NOMO-1 (cell line): ENCODE measurements at regions not wholly inside any gene's neighbourhood (a gene's known extent, or its start where the extent isn't known, plus 50 kb on each side); places are given as distances from the start of the nearest gene placed in this dataset.
"Not testable (repeated sequence)": the region's sequence is repeated elsewhere in the genome, so short reads cannot be mapped to it uniquely, and the experiment has no call there.

Source experiments
- DNase-seq, 2 experiments: peaks; one replicate each; lab custom pipeline; 2025; ENCODE audit not compliant: unreplicated experiment in 2 of 2; lab: John Stamatoyannopoulos, UW

DNA sequence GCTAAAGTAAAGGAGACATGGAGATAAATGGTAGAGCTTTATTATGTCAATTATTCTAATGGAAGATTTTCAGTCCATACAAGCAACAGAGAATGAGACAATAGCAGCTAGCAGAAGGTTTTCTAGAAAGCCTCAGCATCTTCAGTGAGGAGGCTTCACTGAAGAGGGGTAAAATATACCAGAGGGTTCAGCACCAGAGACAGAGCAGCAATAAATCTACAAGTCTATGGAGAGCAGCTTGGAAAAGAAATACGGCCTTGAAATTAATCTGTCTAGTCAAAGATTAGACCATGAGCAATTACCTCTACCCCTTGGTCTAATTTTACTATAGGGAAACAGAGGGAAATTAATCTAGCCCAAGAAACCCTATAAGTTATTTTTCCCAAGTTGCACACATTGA is 185.7 kb upstream of the CRIM1 start:
- DNase-seq = no peak

DNA sequence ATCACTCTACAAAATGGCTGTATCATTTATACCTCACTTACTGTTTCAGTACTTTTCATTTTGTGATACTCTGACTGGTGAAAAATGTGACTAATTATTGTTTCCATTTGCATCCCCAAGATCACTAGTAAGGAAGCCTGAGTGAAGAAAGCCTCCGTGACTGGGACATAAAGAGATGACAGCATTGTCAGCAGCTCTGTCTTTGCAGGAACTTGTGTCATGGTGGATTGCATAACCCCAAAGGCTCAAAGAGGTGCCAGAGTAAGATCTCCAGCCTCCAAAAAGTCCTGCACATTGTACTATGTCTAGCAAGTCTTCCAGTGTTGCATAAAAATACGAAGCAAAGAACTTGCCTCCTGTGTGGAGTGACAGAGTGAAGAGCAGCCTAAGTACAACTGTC is 187.5 kb upstream of the CRIM1 start:
- DNase-seq = no peak

DNA sequence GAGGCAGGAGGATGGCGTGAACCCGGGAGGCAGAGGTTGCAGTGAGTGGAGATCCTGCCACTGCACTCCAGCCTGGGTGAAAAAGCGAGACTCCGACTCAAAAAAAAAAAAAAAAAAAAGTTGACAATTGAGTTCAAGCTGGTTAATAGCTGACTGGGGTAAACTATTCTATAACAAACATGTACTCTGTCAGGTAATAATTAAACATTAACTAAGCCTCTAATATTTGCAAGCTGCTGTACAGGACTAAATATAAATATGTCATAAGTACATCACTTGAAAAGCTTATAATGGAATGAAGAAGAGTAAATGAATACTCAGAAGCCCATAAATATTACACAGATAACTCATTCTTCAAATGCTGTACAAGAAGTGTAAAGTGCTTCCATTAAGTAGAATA is 190.4 kb upstream of the CRIM1 start:
- DNase-seq = no peak

DNA sequence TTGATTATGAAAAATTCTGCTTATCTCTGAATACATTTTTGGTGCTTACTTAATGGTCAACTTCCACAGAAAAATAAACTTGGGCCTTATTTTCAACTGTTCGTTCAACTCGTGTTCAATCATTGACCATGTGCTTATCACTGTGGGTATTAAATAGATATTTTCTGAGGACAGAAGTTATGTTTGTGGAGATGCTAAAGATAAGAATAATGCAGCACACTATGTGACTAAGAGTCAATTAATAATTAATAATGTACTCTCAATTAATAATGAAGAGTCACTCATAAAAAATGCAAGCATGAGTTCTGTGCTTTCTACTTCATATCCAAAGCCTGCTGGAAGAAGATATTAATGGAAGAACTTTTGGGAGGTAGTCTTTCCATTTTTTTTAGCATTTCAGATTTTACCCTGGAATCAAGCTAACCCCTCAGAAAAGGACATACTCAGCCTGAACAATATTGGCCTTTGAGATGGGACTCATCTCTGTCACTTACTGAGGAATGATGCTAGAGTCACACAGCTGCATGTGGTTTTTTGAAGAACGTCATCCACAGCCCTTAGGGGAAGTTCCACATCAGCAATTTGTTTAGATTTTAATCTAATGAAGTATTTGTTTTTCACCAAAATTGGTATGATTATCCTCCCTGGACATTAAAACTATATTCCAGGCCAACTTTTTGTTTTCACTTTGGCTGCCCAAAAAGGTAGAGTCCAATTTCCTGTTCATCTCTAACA is 191.9 kb upstream of the CRIM1 start:
- no peak for DNase-seq

DNA sequence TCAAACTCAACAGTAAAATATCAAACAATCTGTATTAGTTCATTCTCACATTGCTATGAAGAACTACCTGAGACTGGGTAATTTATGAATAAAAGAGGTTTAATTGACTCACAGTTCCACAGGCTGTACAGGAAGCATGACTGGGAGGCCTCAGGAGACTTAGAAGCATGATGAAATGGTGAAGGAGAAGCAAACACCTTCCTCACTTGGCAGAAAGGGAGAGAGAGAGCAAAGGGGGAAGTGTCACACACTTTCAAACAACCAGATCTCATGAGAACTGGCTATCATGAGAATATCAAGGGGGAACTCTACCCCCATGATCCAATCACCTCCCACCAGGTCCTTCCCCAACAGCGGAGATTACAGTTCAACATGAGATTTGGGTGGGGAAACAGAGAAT is 198.5 kb upstream of the CRIM1 start:
- DNase-seq = not testable (repeated sequence)

DNA sequence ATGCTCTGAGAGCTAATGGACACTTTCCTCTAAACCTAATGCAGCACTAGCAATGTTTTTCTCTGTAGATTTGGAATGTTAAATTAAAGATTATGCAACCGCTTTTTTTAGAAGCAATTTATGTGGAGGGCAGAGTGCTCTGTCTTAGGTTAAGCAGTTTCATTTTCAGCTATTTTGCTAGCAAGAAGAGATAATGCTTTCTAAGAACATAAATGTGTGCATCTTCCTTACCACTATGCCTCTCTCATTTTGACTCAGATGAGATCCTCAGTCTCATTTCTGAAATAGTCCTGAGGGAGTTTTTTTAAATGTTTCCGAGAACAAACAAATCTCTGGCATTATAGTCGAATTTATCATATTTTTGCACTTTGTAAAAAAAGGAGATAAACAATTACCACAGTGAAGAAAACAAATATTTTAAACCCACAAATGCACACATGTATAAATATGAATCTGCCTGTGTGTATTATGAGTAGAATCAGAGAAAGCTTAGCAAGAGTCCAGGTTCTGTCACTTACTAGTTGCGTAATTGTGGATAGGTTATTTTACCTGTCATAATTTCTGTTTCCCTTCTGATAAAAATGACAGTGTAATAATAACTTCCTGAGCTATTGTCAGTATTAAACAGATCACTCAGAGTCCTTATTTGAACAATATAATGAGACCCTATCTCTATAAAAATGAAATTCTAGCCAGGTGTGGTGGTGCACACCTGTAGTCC is 207.7 kb upstream of the CRIM1 start:
- no peak for DNase-seq

DNA sequence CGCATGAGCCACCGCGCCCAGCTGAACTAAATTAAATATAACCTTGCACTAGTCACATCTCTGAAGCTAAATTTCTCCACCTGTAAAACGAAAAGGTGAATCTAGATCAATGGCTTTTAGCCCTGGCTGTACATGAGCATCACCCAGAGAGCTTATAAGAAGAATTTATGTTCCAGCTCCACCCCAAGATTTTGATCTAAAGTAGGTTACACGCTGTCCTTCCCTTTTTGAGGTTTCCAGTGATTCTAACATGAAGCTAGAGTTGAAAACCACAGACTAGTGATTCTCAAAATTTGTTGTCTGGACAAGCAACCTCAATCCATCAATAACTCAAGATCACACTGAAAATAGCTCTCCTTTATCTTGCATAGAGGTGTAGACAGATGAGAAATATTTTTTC is 208.8 kb upstream of the CRIM1 start:
- no peak for DNase-seq

DNA sequence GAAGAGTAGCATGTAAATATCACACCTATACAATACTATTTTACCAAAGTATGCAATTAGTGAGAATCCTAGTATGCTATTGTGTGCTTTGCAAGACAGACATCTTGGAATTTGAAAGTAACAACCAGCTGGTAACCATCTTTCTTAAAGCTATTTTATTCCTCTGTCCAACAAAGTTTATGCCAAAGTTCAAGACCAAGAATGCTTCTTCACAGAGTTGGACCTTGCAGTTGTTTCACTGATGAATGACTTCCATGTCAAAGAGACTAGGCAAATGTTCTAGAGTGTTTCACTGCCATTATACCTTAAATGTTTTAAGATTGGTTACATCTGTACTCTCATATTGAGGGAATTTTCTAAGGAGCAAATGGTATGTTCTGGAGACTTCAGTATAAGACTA is 215.2 kb upstream of the CRIM1 start:
- DNase-seq = no peak

DNA sequence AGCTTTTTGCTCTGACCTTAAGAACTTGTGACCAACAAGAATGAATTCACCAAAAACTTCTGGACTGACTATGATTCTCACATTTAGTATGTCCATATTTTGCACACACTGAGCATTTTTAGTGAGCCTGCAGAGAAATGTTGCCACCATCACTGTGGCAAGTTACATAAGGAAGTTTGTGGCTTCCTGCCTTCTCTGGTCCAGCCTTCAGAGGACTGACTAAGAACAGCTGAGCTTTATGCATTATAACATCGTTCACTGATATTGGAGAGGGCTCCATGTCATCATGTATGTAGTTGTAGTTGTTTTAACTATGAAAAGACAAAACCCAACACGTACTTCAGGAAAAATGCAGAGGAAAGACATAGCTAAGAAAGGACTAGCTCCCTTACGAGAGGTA is 218.0 kb upstream of the CRIM1 start:
- DNase-seq = no peak

DNA sequence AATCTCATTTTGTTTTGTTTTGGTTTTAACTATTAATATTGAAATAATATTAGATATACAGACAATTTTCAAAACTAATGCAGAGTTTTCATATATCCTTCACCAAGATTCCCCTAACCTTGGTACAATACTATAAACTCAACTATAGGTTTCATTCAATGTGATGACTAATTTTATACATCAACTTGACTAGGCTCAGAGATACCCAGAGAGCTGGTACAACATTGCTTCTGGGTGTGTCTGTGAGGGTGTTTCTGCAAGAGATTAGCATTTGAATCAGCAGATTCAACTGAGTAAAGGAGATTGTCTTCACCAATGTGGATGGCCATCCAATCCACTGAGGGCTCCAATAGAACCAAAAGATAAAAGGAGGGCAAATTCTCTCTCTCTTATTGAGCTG is 221.3 kb upstream of the CRIM1 start:
- DNase-seq = no peak

DNA sequence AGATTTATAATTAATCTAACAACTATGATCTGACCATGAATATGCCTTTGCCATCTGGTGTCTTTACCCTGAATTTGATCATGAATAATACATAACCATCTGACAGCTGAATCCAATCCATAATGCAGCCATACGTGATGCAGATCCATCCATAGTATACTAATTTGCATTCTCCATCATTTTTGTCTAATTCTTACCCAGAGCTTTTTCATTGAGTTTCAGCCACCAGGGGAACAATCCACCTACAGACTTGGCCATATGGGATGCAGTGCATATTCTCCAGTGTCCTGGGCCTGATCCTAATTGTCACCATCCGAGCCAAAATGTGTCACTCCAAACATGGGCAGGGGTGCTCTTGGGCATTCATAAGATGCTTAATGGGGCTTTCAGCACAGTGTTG is 227.2 kb upstream of the CRIM1 start:
- DNase-seq = no peak

DNA sequence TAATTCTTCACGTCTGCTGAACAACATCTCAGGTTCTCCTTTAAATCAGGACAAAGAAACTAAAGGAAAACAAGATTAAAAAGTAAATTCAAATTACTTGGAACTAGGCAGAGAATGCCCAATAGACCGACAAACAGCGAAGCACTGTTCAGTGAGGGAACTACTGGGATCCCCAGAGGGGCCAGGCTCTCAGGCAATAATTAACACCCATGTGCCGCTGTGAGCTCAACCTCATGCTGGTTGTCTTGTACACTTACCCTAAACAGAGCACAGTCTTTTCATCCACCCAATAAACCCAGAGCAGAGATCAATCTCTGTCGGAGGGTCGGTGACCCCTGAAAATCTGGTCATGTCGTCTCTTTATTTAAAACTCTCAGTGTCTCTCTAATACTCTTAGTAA is 229.9 kb upstream of the CRIM1 start:
- no peak for DNase-seq

DNA sequence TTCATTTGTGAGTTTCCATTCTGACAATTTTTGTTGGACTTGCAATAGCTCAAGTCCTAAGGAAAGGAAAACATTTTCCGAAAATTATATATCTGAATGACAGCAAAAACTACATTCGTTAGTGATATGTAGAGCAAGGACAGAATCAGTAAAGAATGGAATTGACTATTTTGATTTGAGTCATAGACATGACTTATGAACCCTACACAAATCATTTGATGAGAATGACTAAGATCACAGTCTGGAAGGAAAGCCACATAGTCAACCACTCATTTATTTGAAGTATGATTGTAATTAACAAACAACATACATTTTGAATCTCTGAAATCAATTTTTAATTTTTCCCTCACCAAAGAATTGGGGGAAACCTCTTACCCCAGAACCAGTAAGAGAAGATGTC is 231.6 kb upstream of the CRIM1 start:
- DNase-seq = no peak

DNA sequence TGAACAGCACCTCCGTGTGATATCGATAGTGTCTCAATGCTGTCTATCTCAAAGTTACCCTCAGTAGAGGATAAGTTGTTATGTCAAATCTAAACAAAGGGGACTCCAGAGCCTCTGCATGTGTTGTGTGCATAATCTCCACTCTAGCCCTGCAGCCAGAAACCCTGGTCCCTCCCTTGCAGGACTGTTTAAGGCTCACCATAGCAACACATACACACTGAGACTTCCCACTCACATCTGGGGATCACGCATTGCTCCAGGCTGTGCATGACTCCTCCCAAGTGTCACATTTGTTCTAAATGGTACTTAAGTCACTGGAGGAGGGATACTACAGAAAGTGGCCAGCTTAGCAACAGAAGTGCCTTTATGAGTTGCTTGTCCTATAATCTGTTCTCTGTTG is 258.6 kb upstream of the CRIM1 start:
- DNase-seq = no peak

DNA sequence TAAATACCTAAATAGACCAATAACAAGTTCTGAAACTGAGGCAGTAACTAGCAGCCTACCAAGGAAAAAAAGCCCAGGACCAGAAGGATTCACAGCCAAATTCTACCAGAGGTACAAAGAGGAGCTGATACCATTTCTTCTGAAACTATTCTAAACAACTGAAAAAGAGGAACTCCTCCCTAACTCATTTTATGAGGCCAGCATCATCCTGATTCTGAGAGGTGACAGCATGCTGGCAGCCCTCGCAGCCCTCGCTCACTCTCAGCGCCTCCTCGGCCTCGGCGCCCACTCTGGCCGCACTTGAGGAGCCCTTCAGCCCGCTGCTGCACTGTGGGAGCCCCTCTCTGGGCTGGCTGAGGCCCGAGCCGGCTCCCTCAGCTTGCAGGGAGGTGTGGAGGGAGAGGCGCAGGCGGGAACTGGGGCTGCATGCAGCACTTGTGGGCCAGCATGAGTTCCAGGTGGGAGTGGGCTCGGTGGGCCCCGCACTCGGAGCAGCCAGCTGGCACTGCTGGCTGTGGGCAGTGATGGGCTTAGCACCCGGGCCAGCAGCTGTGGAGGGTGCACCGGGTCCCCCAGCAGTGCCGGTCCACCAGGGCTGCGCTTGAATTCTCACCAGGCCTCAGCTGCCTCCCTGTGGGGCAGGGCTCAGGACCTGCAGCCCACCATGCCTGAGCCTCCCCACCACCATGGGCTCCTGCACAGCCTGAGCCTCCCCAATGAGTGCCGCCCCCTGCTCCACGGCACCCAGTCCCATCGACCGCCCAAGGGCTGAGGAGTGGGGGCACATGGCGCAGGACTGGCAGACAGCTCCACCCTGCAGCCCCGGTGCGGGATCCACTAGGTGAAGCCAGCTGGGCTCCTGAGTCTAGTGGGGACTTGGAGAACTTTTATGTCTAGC is 263.5 kb upstream of the CRIM1 start:
- DNase-seq = not testable (repeated sequence)

DNA sequence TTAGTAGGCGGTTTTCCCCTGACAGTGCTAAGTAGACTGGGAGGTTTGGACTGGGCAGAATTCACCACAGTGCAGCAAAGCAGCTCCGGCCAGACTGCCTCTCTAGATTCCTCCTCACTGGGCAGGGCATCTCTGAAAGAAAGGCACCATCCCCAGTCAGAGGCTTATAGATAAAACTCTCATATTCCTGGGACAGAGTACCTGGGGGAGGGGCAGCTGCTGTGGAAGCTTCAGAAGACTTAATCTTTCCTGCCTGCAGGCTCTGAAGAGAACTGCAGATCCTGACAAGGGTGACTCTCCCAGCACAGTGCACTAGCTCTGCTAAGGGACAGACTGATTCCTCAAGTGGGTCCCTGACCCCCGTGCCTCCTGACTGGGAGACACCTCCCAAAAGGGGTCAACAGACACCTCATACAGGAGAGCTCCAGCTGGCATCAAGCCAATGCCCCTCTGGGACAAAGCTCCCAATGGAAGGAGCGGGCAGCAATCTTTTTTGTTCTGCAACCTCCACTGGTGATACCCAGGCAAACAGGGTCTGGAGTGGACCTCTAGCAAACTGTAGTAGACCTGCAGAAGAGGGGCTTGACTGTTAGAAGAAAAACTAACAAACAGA is 266.8 kb upstream of the CRIM1 start:
- DNase-seq = no peak

DNA sequence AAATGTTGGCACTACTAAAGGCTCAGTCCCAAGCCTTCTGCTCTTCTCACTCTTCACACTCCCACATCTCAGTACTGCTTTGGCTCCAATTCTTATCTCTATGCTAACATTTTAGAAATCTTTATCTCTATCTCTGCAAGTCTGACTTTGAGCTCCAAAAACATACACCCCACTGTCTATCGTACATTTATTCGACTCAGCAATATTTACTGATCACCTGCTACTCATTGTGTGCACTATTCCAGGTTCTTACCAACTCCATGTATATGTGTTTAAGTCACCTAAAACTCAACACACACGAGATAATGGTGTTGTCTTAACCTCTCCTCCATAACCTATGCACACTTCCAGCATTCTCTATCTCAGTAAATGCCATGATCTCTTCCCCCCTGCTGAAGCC is 268.2 kb upstream of the CRIM1 start:
- no peak for DNase-seq

DNA sequence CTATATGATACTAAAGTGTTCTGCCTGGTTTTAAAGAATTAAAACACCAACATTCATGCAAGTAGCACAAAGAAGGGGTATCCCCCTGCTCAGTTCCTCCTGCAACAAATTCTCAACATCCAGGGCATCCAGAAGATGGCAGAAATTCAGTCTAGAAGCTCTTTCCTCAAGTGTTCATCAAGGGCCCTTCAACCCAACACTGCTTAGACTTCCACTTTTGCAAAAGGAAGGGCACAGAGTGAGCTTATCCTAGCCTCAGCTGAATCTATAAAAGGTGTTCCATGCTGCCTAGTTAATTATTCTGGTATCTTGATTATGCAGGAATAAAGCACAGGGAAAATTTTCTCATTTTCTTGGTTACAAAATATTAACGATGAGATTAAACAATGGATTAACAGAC is 275.8 kb upstream of the CRIM1 start:
- DNase-seq = no peak

DNA sequence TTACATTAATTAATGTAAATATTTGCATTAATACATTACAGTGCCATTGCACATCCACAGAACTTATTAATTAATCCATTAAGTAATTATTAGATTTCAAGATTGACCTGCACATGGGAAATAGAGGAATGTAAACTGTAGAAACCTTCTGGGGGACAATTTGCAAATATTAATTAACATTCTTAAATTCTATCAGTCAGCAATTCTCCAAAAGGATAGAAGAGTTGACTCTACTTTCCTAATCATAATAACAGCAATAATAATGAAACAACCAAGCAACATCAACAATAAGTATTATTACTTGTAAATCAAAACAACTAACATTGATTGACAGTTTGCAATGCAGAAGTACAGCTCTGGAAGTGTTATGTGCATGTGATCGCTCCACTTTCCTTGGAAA is 281.6 kb upstream of the CRIM1 start:
- no peak for DNase-seq

DNA sequence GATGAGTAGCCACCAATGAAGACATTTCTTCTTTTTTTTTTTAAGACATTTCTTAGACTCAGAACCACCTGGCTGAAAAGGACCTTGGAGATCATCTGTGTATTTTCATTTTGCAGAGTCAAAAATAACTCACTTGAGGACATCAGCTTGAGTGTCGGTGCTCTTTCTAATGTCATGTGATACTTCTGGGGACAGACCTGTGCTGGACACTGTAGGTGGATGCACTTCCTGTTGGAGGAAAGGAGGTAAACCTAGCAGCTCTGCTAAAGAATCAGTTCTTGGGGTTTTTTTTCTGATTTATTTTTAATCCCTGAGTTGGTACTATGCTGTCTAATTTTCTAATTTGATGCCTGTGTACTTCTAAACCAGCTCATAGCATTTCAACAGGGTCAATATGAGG is 283.9 kb upstream of the CRIM1 start:
- DNase-seq = no peak

DNA sequence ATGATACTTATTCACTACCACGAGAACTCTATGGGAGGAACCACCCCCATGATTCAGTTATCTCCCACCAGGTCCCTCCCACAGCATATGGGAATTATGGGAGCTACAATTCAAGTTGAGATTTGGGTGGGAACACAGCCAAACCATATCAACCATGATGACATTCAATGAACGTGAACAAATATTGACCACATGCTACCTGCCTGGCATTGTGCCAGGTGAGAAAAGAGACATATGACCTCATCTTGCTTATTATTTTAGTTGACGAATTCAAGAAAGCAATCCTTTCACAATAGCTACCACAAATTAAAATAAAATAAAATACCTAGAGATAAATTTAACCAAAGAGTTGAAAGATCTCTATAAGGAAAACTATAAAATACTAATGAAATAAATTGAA is 286.5 kb upstream of the CRIM1 start:
- DNase-seq = no peak
